SIG-M5 treated with dmso at 0.1 percent for 504 hours (cell line): ENCODE measurements at regions not wholly inside any gene's neighbourhood (a gene's known extent, or its start where the extent isn't known, plus 50 kb on each side); places are given as distances from the start of the nearest gene placed in this dataset.

Source experiments
- DNase-seq: peaks from one replicate; lab custom pipeline; 2025; ENCODE audit not compliant: unreplicated experiment; lab: John Stamatoyannopoulos, UW

GRCh38 chr5:170451747-170452365, 52.0 kb upstream of the KCNIP1 start:
- DNase-seq: peak; percentile 82

GRCh38 chr5:170450061-170450669, 53.7 kb upstream of the KCNIP1 start:
- DNase-seq: no peak

- DNase-seq: no peak
Measured at GRCh38 chr5:170449232-170449631, 54.6 kb upstream of the KCNIP1 start.

- no peak for DNase-seq
Measured at GRCh38 chr5:170448221-170448620, 55.6 kb upstream of the KCNIP1 start.

- DNase-seq: no peak
Measured at GRCh38 chr5:170446365-170446764, 57.2 kb upstream of the KCNMB1 start.

- no peak for DNase-seq
Measured at GRCh38 chr5:170445936-170446335, 56.8 kb upstream of the KCNMB1 start.

- DNase-seq: no peak
Measured at GRCh38 chr5:170444969-170445505, 55.9 kb upstream of the KCNMB1 start.

GRCh38 chr5:170444181-170444580, 55.0 kb upstream of the KCNMB1 start:
- no peak for DNase-seq

GRCh38 chr5:170443624-170444023, 54.5 kb upstream of the KCNMB1 start:
- DNase-seq: no peak

- DNase-seq: no peak
Measured at GRCh38 chr5:170442921-170443320, 53.8 kb upstream of the KCNMB1 start.

- no peak for DNase-seq
Measured at GRCh38 chr5:170442391-170442790, 53.2 kb upstream of the KCNMB1 start.

GRCh38 chr5:170441393-170441784, 52.2 kb upstream of the KCNMB1 start:
- no peak for DNase-seq

GRCh38 chr5:170440771-170441392, 51.7 kb upstream of the KCNMB1 start:
- no peak for DNase-seq

GRCh38 chr5:170439944-170440269, 50.7 kb upstream of the KCNMB1 start:
- no peak for DNase-seq

GRCh38 chr5:170439223-170439943, 50.2 kb upstream of the KCNMB1 start:
- no peak for DNase-seq
